HUES6 (cell line): ENCODE measurements at regions not wholly inside any gene's neighbourhood (a gene's known extent, or its start where the extent isn't known, plus 50 kb on each side); places are given as distances from the start of the nearest gene placed in this dataset.
"Not testable (repeated sequence)": the region's sequence is repeated elsewhere in the genome, so short reads cannot be mapped to it uniquely, and the experiment has no call there.

ENCODE experiments used
- H3K27ac ChIP-seq: 2 replicates; pipeline ENCODE4 v1.7.0; 2013; ENCODE audit warnings: low read depth, mild to moderate bottlenecking, low read length, inconsistent platforms
- H3K27me3 ChIP-seq: 2 replicates; pipeline ENCODE4 v1.6.1; 2013; ENCODE audit warnings: low read length; ENCODE audit not compliant: control insufficient read depth, insufficient read depth
- H3K36me3 ChIP-seq: 2 replicates; pipeline ENCODE4 v1.6.1; 2013; ENCODE audit warnings: low read length; ENCODE audit not compliant: control insufficient read depth, insufficient read depth
- H3K4me1 ChIP-seq: 2 replicates; pipeline ENCODE4 v1.6.1; 2013; ENCODE audit warnings: low read length; ENCODE audit not compliant: control insufficient read depth, insufficient read depth
- H3K4me3 ChIP-seq: 2 replicates; pipeline ENCODE4 v1.5.1; 2013; ENCODE audit warnings: low read depth, low read length
- H3K9ac ChIP-seq: one replicate; pipeline ENCODE4 v1.6.1; 2013; ENCODE audit warnings: mild to moderate bottlenecking, low read length
- H3K9me3 ChIP-seq: 2 replicates; pipeline ENCODE4 v1.6.1; 2013; ENCODE audit warnings: low read depth, low read length; ENCODE audit not compliant: control insufficient read depth, insufficient read depth

- no peak overlapping the region for H3K27ac ChIP-seq
- no peak overlapping the region for H3K4me3 ChIP-seq
- peaks cover 6% of the 10 kb centered on the region; the same call in 1 of the 2 replicates for H3K4me1 ChIP-seq
- no peak overlapping the region for H3K9ac ChIP-seq
- H3K9me3 ChIP-seq = no peaks in the 10 kb centered on the region
- H3K27me3 ChIP-seq = no peaks in the 10 kb centered on the region
- H3K36me3 ChIP-seq = no peaks in the 10 kb centered on the region
Measured at GRCh38 chr2:149768320-149768799, 180.8 kb upstream of the MMADHC start.

- no peaks in the 10 kb centered on the region for H3K36me3 ChIP-seq
- no peaks in the 10 kb centered on the region for H3K27me3 ChIP-seq
- H3K27ac ChIP-seq = no peak overlapping the region
- H3K9me3 ChIP-seq = no peaks in the 10 kb centered on the region
- H3K4me1 ChIP-seq = peaks cover 6% of the 10 kb centered on the region; the same call in 1 of the 2 replicates
- H3K4me3 ChIP-seq = no peak overlapping the region
- no peak overlapping the region for H3K9ac ChIP-seq
Measured at GRCh38 chr2:149767516-149767974, 180.0 kb upstream of the MMADHC start.

GRCh38 chr2:149766339-149766738 is 178.8 kb upstream of the MMADHC start:
- Histone ChIP-seq H3K27ac (no peak overlapping the region), H3K4me1 (peaks cover 6% of the 10 kb centered on the region; the same call in 1 of the 2 replicates), H3K27me3 (no peaks in the 10 kb centered on the region), H3K4me3 (no peak overlapping the region), H3K9ac (no peak overlapping the region), H3K9me3 (no peaks in the 10 kb centered on the region), H3K36me3 (no peaks in the 10 kb centered on the region)

GRCh38 chr2:149765636-149766035 is 178.1 kb upstream of the MMADHC start:
- H3K27me3 ChIP-seq = no peaks in the 10 kb centered on the region

GRCh38 chr2:149765003-149765402 is 177.4 kb upstream of the MMADHC start:
- Histone ChIP-seq H3K9ac (no peak overlapping the region), H3K4me1 (peaks cover 6% of the 10 kb centered on the region; the same call in 1 of the 2 replicates), H3K27me3 (no peaks in the 10 kb centered on the region), H3K9me3 (no peaks in the 10 kb centered on the region), H3K27ac (no peak overlapping the region), H3K36me3 (no peaks in the 10 kb centered on the region), H3K4me3 (no peak overlapping the region)

More at GRCh38 chr2:149765636-149766035, 178.1 kb upstream of the MMADHC start:
- no peaks in the 10 kb centered on the region for H3K9me3 ChIP-seq
- H3K27ac ChIP-seq = no peak overlapping the region
- H3K4me3 ChIP-seq = no peak overlapping the region
- peaks cover 6% of the 10 kb centered on the region; the same call in 1 of the 2 replicates for H3K4me1 ChIP-seq
- no peak overlapping the region for H3K9ac ChIP-seq
- H3K36me3 ChIP-seq = no peaks in the 10 kb centered on the region

GRCh38 chr2:149763358-149763757 is 175.8 kb upstream of the MMADHC start:
- no peaks in the 10 kb centered on the region for H3K36me3 ChIP-seq
- H3K9ac ChIP-seq = no peak overlapping the region
- H3K4me1 ChIP-seq = 0 out of 2 replicates have a peak, but pooled peaks cover 6% of the 10 kb centered on the region
- no peaks in the 10 kb centered on the region for H3K9me3 ChIP-seq
- no peak overlapping the region for H3K27ac ChIP-seq
- H3K27me3 ChIP-seq = no peaks in the 10 kb centered on the region
- H3K4me3 ChIP-seq = no peak overlapping the region

- no peak overlapping the region for H3K27ac ChIP-seq
- no peaks in the 10 kb centered on the region for H3K36me3 ChIP-seq
- H3K4me3 ChIP-seq = no peak overlapping the region
- no peaks in the 10 kb centered on the region for H3K9me3 ChIP-seq
- no peak overlapping the region for H3K9ac ChIP-seq
- H3K27me3 ChIP-seq = no peaks in the 10 kb centered on the region
- no peaks in the 10 kb centered on the region for H3K4me1 ChIP-seq
Measured at GRCh38 chr2:149761611-149762010, 174.0 kb upstream of the MMADHC start.

GRCh38 chr2:149759382-149759781 is 171.8 kb upstream of the MMADHC start:
- H3K4me1 ChIP-seq, H3K36me3 ChIP-seq, H3K9ac ChIP-seq, H3K9me3 ChIP-seq, H3K4me3 ChIP-seq, H3K27me3 ChIP-seq, H3K27ac ChIP-seq: not testable (repeated sequence)

GRCh38 chr2:149754722-149755121 is 167.1 kb upstream of the MMADHC start:
- not testable (repeated sequence) for H3K4me3 ChIP-seq, H3K9me3 ChIP-seq, H3K27ac ChIP-seq, H3K36me3 ChIP-seq, H3K4me1 ChIP-seq, H3K9ac ChIP-seq, H3K27me3 ChIP-seq

- Histone ChIP-seq H3K36me3 (no peaks in the 10 kb centered on the region), H3K27me3 (no peaks in the 10 kb centered on the region), H3K9me3 (no peaks in the 10 kb centered on the region), H3K9ac (no peak overlapping the region), H3K4me1 (peaks cover 4% of the 10 kb centered on the region; the same call in 1 of the 2 replicates), H3K4me3 (no peak overlapping the region), H3K27ac (no peak overlapping the region)
Measured at GRCh38 chr2:149747456-149747855, 159.9 kb upstream of the MMADHC start.

GRCh38 chr2:149745396-149746230 is 158.0 kb upstream of the MMADHC start:
- no peaks in the 10 kb centered on the region for H3K36me3 ChIP-seq
- no peak overlapping the region for H3K27ac ChIP-seq
- H3K4me3 ChIP-seq = no peak overlapping the region
- peaks cover 4% of the 10 kb centered on the region; the same call in 1 of the 2 replicates for H3K4me1 ChIP-seq
- no peak overlapping the region for H3K9ac ChIP-seq
- H3K9me3 ChIP-seq = no peaks in the 10 kb centered on the region
- no peaks in the 10 kb centered on the region for H3K27me3 ChIP-seq
